EH (cell line): ENCODE measurements at regions not wholly inside any gene's neighbourhood (a gene's known extent, or its start where the extent isn't known, plus 50 kb on each side); places are given as distances from the start of the nearest gene placed in this dataset.
"Not testable (repeated sequence)": the region's sequence is repeated elsewhere in the genome, so short reads cannot be mapped to it uniquely, and the experiment has no call there.

Source experiments
- DNase-seq: peaks from one replicate; pipeline ENCODE4 v3.0.0-alpha.2; 2015; ENCODE audit warnings: low read depth

DNA sequence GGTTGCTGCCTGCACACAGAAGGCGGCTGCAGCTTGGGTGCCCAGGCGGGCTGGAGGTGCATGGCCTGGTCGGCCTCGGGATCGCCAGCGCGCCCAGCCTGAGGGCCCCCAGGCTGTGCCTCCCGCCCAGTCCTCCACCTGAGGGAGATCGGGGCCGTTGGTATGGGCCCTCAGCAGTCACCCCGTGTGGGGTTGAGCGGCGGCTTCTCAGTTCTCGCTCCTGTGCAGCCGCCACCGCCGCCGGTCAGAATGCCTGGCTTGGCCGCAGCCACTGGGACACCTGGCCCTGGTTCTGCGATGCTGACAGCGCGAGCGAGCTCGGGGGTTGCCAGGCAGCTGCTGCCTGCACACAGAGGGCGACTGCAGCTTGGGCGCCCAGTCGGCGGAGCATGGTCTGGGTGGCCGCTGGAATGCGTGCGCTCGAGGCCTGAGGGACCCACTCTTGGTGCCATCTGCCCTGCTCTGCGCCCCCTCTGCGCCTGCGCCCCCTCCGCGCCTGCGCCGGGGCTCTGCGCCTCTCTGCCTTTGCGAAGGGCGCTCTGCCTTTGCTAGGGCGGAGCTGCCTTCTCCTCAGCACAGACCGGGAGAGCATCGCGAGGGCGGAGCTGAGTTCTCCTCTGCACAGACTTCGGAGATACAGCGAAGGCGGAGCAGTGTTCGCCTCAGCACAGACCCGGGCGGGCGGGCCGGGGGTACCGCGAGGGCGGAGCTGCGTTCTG, 84.6 kb upstream of the ZNG1F start:
- DNase-seq = peak; percentile 59

GRCh38 chr9:41272879-41273548, 83.9 kb upstream of the ZNG1F start:
- not testable (repeated sequence) for DNase-seq

DNA sequence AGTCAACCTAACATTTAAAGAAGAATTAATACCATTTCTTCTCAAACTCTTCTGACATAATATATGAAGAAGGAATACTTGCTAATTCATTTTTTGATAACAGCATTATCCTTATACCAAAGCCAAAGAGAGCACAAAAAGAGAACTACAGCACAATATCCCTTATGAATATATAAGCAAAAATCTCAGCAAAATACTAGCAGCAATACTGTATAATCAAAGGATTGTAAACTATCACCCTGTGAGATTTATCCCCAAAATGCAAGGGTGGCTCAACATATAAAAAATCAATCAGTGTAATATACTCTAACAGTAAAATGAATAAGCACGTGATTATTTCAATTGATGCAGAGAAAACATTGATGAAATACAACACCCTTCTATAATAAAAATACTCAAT, 81.9 kb upstream of the ZNG1F start:
- not testable (repeated sequence) for DNase-seq

DNA sequence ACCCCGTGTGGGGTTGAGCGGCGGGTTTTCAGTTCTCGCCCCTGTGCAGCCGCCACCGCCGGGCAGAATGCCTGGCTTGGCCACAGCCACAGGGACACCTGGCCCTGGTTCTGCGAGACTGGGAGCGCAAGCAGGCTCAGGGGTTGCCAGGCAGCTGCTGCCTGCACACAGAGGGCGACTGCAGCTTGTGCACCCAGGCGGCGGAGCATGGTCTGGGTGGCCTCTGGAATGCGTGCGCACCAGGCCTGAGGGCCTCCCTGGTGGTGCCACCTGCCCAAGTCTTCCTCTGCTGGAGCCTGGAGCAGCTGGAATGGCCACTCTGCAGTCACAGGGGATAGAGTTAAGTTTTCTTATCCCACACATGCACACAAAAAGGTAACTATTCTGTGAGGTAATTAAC, 80.4 kb upstream of the ZNG1F start:
- DNase-seq = not testable (repeated sequence)

- not testable (repeated sequence) for DNase-seq
These were observed 79.9 kb upstream of the ZNG1F start for GRCh38 chr9:41269054-41269453.

DNA sequence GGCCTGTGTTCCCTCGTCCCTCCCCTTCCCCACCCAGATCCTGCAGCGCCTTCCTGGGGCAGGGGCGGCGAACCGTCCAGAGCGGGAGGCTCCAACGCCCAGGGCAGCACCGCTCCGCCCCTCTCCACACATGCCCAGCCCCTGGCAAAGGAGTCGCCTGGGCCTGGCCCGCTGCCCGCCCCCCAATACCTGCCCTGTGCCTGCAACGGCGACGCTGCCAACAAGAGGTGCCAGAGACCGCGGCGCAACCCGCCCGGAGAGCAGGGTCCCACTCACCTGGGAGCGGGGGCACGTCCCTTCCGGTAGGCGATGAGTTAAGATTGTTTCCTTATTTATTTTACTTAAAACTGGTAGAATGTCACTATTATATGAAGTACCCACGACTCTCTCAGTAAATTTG, 77.5 kb upstream of the ZNG1F start:
- not testable (repeated sequence) for DNase-seq

DNA sequence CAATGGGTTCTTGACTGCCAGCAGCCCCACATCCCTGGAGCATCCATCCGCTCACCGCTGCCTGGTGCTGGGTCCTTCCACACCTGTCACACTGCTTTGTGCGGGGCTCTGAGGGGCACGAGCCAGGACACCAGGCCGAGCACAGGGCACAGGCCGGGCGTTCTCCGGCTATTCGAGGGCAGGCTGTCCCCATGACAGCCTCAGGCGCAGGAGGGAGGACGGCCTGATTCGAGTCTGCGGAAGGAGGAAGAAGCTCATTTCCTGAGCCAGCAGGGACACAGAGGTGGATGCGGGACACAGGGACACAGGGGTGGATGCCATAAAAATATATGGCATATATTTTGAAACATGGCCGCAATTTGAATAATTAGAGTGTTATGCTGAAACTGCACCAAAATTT, 76.9 kb upstream of the ZNG1F start:
- not testable (repeated sequence) for DNase-seq

DNA sequence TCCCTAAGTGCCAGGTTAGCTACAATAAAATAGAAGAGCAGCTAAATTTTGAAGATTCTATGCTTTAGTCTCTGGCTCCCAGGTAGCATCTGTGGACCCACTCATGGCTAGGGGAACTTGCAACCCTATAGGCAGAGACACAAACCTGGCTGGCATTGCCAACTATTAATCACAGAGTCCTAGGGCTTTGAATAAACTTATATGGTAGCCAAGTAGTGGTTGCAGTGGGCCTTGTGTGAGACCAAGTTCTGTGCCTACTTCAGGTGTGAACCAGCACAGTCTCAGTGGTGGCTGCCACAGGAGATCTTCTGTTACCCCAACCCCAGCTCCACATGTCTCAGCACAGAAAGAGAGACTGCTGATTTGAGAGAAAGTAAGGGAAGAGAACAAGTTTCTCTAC, 62.9 kb upstream of the ZNG1F start:
- DNase-seq = not testable (repeated sequence)

DNA sequence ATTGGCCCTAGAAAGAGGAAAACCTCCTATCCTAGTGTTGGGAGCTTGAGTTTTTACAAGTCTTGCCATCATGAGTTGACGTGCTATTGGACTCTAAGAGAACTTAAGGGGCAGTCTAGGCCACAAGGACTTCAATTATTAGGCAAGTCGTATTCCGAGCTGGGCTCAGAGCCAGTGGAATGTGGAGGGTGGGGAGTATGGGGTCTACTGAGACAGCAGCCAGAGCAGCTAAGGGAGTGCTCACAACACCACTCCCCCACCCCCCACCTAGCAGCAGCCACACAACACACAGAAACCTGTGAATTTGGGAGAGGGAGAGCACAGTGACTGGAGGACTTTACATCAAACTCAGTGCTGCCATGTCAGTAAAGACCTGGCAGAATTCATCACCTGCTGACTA, 62.0 kb upstream of the ZNG1F start:
- not testable (repeated sequence) for DNase-seq

- DNase-seq = not testable (repeated sequence)
These were observed 57.6 kb upstream of the ZNG1F start for GRCh38 chr9:41246702-41247101.
